Hematopoietic multipotent progenitor cell treated with erythropoietin and hydrocortisone succinate and interleukin-3 and kit ligand, for 15 days (in vitro differentiated cells): ENCODE measurements at regions not wholly inside any gene's neighbourhood (a gene's known extent, or its start where the extent isn't known, plus 50 kb on each side); places are given as distances from the start of the nearest gene placed in this dataset.

Experiments used
- DNase-seq: peaks from one replicate; pipeline ENCODE4 v3.0.0-alpha.2; 2015; ENCODE audit warnings: low spot score

GRCh38 chr4:110778521-110778920 lies 155.6 kb upstream of the PITX2 start:
- DNase-seq, result no peak

GRCh38 chr4:110780538-110780937 lies 157.7 kb upstream of the PITX2 start:
- no peak for DNase-seq

- DNase-seq, result no peak
Measured at GRCh38 chr4:110781944-110782343, 159.1 kb upstream of the PITX2 start.

- no peak for DNase-seq
Measured at GRCh38 chr4:110787109-110787508, 164.2 kb upstream of the PITX2 start.

- no peak for DNase-seq
Measured at GRCh38 chr4:110787707-110788106, 164.8 kb upstream of the PITX2 start.

- DNase-seq, result no peak
Measured at GRCh38 chr4:110788302-110788701, 165.4 kb upstream of the PITX2 start.

GRCh38 chr4:110792036-110792435 lies 169.2 kb upstream of the PITX2 start:
- no peak for DNase-seq

- no peak for DNase-seq
Measured at GRCh38 chr4:110793381-110793801, 170.5 kb upstream of the PITX2 start.

- DNase-seq, result no peak
Measured at GRCh38 chr4:110793890-110794554, 171.1 kb upstream of the PITX2 start.

GRCh38 chr4:110795971-110796370 lies 173.1 kb upstream of the PITX2 start:
- no peak for DNase-seq

- DNase-seq, result no peak
Measured at GRCh38 chr4:110797486-110797885, 174.6 kb upstream of the PITX2 start.

GRCh38 chr4:110798687-110799086 lies 175.8 kb upstream of the PITX2 start:
- DNase-seq, result no peak

- no peak for DNase-seq
Measured at GRCh38 chr4:110799211-110799610, 176.3 kb upstream of the PITX2 start.

- no peak for DNase-seq
Measured at GRCh38 chr4:110801591-110801990, 178.7 kb upstream of the PITX2 start.

- DNase-seq, result no peak
Measured at GRCh38 chr4:110808351-110808878, 185.5 kb upstream of the PITX2 start.

GRCh38 chr4:110815950-110816349 lies 193.1 kb upstream of the PITX2 start:
- DNase-seq, result no peak

- no peak for DNase-seq
Measured at GRCh38 chr4:110816367-110816766, 193.5 kb upstream of the PITX2 start.

- DNase-seq, result no peak
Measured at GRCh38 chr4:110821186-110821585, 198.3 kb upstream of the PITX2 start.

- no peak for DNase-seq
Measured at GRCh38 chr4:110823251-110823650, 200.4 kb upstream of the PITX2 start.

- DNase-seq, result no peak
Measured at GRCh38 chr4:110824344-110824743, 201.5 kb upstream of the PITX2 start.

- no peak for DNase-seq
Measured at GRCh38 chr4:110826656-110827055, 203.8 kb upstream of the PITX2 start.

GRCh38 chr4:110830461-110830860 lies 207.6 kb upstream of the PITX2 start:
- DNase-seq, result no peak

GRCh38 chr4:110837896-110838450 lies 215.1 kb upstream of the PITX2 start:
- no peak for DNase-seq

- DNase-seq, result no peak
Measured at GRCh38 chr4:110840221-110840654, 217.4 kb upstream of the PITX2 start.
